ENCODE measurements at regions not wholly inside any gene's neighbourhood (a gene's known extent, or its start where the extent isn't known, plus 50 kb on each side); places are given as distances from the start of the nearest gene placed in this dataset.
"Not testable (repeated sequence)": the region's sequence is repeated elsewhere in the genome, so short reads cannot be mapped to it uniquely, and the experiment has no call there.

DNA sequence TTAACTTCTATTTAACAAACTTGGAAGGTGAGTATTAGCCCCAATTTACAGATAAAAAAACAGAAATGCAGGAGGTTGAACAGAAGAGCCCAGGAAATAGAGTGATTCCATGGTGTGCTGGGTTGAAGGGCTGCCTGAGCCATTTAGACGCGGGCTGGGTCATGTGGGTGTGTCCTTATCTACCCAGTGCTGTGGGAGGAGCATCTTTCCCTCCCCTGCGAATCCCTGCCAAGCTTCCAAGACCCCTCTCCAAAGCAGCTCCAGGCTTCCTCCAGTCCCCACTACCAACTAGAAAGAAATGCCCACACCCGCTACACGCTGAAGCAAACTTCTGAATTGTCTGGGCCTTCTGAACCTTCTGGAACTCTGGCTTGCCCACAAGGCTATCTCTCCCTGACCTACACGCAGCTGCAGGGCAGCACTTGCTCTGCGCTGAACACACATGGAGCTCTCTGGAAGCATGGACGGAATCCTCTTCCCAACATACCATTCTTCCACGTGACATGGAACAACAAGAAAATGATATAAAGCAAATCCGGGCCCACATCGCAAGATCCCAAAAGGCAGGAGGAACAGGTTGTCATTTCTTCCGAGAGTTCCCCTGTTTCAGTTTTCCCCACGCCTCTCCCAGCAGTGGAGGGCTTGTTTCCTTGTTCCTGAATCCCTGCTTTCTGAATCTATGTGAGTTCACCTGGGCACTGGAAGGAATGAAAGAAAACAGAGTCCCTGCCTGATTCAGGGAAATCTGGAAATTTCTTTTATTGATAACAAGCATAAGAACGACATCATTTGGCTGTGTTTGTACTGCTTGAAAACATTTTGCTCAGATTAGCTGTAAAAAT is 562.7 kb upstream of the ID2 start:
- DNase-seq (ENCODE audit: low read depth), result no peak

GRCh38 chr2:8119782-8120505 is 561.9 kb upstream of the ID2 start:
- DNase-seq (ENCODE audit: low read depth), result no peak

DNA sequence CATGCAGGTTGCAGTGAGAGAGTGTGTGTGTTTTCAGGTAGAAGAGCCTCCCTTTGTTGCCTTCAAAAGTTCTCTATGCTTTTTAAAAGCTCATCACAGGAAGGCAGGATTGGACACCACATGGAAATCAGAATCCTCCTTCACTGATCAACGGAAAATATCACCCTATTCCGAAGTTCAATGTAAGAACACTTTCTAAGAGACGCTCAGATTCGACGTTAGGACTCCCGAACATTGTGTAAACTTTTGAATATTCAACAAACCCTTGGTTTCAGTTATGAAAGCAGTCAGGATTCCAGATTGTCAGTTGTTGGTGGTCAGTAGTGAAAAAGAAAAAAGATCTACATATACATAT is 561.4 kb upstream of the ID2 start:
- no peak for DNase-seq (ENCODE audit: low read depth)

DNA sequence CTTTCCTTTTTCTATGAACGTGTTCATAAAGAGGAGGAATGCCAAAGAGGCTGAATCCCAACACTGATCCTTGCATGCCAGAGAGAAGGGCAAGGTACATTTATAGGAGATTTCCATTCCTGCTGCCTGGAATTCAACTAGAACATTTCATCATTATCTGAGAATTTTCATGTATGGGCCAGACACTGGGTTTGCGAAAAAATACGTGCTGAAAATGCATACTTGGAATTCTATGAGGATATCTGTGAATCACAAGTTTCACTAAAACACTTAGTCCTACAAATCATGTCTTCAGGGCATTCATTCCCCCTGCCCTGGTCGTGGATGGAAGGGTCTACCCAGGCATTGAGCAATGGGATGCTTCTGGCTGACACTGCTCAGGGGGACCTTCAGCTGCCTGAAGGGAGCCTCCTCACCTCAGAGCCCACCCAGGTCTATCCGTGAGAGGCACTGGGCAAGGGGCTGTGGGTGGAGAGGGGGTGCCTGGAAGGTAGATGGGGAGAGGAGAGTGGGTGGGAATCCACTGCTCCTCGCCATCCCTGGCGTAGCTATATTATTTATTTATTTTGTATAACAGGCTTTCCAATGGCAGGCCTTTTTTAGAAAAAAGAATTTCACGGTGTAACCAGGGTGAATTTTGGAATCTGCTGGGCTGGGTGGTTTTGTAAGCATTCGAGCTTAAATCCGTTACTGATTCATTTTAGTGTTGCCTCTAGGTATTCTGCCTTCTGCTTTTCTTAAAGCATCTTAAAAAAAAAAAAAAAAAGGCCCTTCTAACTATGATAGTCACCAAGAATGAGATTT is 560.6 kb upstream of the ID2 start:
- no peak for DNase-seq (ENCODE audit: low read depth)

DNA sequence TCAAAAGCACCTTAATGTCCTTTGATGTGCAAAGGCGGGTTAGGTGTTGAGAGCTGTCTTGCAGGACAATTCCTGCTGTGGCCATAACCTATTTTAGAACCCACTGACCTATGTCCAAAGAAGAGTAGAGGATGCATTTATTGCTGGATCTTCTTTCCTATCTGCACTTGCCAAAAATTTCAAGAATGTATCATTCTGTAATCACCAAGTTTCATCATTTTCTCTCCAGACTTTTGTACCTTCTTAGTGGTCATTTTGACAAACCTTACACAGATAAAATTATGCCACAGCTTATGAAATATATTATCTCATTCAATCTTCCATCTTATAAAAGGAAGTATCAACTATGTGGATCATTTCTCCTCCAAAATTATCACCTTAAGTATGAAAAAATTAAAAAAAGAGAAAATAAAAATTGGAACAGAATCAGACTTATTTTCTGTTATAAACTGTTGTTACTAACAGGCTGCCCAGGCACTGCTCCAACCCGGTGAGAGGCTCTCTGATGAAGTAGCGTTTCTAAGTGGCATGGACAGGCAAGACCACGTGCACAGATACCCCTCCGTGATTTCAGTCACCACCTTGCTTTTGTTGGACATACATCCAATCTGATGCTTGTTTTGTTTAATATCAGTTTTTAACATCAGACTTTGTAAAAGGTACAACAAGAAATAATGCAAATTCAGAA is 559.9 kb upstream of the ID2 start:
- no peak for DNase-seq (ENCODE audit: low read depth)

GRCh38 chr2:8122520-8122919 is 559.3 kb upstream of the ID2 start:
- DNase-seq (ENCODE audit: low read depth), result no peak

GRCh38 chr2:8123464-8123863 is 558.4 kb upstream of the ID2 start:
- no peak for DNase-seq (ENCODE audit: low read depth)

DNA sequence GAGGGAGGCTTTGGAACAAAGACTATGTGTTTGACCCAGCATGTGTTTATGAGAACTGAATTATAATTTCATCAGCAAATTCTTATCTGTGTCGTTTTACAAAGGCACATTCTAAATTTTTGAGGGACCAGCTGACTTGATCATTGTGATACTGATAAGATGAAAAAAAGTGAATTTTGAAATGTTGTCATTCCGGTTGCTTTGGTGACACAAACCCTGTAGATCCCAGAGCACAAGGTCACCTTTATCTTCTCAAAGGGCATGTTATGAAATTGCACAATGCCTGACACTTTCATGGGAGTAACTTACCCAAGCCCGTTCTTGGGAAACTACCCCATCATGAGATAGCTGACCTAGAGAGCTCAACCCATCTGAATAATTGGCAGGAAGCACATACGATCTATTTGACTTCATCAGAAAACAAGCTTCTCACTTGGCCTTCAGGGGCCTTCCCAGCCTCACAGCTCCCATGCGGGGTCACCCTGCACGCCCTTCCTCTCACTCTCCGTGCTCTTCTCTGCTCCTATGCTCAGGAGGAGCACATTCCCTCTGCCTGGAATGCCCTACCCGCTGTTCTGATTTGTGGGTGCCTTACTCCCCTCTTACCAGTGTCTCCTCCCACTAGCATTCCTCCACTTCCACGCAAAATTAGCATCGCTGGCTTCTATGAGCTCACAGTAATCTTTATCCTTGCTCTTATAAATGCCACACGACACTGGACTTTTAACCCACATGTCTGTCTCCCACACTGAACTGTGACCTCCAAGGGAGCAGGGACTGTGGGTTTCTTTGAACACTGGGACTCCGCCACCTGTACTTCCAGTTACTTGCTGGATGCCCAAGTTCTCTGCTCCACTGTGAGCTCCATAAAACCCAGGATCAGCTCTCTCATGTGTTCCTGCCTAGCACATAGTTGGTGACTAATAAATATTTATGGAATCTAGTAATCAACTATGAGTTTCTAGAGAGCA is 555.8 kb upstream of the ID2 start:
- DNase-seq (ENCODE audit: low read depth), result no peak

DNA sequence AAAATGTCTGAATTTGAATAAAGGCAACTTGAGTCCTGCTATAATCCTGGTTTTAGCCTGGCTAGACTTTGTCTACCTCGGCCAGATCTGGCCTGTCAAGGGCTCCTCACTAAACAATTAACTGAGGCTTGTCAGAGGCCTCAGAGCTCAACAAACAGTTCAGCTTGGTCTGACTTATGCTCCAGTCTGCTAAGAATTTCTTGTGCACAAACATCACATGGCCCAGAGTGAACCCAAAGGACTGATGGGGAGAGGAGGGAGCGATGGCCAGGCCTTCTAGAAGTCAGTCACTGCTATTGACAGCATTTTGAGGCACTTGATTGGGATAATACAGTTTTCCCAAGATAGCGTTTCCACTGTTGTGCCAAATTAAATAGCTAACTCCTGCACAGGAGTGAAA is 555.1 kb upstream of the ID2 start:
- no peak for DNase-seq (ENCODE audit: low read depth)

GRCh38 chr2:8131423-8131822 is 550.4 kb upstream of the ID2 start:
- not testable (repeated sequence) for DNase-seq (ENCODE audit: low read depth)

DNA sequence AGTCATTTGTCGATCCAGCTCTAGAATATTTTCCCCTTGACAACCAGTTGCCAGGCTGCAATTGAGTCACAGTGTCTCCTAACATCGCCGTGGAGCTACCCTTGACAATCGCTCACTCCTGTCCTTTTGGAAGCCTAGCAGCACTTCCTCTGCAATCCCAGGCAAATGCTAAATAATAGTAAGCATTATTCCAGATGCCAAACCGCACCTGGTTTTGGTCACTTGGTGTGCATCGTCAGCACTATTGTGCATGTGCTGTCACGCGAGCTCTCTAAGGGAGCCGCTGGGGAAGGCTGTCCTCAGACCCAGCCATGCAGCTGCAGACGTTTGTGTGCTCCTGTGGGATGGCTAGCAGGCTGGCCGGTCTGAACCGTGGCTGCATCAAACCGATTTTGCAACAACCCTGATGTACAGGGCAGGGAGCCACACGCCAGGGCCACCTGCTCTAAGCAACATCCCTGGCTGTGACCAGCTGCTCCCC is 549.5 kb upstream of the ID2 start:
- DNase-seq (ENCODE audit: low read depth), result no peak

DNA sequence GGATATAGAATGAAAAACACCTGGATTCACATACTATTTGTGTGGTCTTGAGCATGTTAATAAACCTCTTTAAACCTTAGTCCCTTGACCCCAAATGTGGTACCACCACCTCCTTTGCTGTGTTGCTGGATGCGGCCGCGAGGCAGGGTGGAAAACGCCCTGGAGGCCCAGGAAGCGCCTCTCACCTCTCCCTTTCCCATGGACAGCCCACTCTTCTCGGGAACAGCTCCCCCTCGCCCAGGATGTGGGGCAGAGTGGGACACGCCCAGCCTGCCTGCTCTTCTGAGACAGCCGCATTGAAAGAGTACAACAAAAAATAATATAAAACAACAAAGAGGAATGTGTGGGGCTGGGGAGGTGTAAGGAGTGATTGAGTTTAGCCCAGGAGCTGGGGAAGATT is 549.0 kb upstream of the ID2 start:
- DNase-seq (ENCODE audit: low read depth), result no peak

GRCh38 chr2:8133363-8133762 is 548.5 kb upstream of the ID2 start:
- DNase-seq (ENCODE audit: low read depth), result no peak

GRCh38 chr2:8133913-8134472 is 547.9 kb upstream of the ID2 start:
- DNase-seq (ENCODE audit: low read depth), result no peak

GRCh38 chr2:8134473-8134932 is 547.4 kb upstream of the ID2 start:
- DNase-seq (ENCODE audit: low read depth), result no peak

DNA sequence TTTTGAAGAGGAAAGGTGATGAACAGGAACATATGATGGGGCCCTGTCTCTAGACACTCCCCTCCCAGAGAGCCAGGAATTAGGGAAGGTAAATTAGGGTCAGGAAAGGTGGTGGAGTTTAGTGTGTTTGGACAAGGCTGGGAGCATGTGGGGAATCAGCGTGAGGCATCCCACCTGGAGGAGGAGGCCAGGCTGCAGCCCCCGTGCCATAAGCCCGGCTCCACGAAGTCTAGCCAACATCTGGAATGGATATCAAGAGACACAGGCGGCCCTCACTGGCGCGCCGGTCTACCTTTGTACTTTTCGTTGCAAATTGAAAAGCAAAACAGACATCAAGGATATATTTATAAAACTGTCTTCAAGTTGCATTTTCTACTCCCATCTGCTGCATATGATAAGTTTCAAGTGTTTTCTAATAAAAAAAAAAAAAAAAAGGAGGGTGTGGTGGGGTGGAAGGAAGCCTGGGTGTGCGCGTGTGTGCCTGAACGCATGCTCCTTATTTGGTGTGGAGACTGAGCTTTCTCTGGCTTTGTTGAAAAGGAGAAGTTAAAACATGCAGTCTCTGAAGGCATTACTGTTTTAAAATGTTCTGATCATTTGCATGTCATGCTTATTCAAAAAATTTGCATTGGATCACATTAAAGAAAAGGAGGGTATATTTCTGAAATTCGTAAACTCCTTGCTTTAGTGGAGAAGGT is 546.7 kb upstream of the ID2 start:
- DNase-seq (ENCODE audit: low read depth), result no peak

DNA sequence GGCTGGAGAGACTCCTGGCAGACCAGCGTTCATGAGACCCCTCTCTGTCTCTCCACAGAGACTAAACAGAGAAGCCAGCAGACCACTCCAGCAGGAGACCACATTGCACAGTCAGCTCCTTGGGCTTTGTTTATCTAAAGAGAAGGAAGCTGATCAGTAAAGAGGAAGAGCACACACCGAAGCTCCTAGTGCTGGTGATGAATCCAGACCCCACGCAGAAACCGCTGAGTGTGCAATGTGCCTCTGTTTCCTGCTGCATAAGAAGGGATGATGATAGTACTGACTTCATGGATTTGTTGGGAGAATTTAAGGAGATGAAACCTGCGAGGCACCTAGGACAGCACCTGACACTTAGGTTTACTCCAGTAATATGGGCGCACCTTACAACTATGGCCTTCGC is 544.1 kb upstream of the ID2 start:
- DNase-seq (ENCODE audit: low read depth), result no peak

DNA sequence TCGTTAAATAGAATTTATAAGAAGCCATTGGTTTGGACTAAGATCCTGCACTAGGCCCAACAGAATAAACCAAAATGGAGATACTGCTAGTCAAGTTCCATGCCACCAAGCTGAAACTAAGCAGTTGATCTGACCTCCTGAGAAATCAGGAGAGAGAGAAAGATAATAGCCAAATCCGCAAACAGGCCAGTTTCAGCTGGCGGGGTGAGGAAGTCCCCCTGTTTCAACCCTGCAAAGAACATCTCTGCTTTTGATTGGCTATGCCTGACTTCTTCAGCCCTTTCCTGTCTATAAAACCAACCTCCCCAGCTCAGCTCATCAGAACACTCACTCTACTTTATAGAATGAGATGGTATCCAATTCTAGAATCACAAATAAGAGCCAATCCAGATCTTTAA is 543.3 kb upstream of the ID2 start:
- DNase-seq (ENCODE audit: low read depth), result no peak

DNA sequence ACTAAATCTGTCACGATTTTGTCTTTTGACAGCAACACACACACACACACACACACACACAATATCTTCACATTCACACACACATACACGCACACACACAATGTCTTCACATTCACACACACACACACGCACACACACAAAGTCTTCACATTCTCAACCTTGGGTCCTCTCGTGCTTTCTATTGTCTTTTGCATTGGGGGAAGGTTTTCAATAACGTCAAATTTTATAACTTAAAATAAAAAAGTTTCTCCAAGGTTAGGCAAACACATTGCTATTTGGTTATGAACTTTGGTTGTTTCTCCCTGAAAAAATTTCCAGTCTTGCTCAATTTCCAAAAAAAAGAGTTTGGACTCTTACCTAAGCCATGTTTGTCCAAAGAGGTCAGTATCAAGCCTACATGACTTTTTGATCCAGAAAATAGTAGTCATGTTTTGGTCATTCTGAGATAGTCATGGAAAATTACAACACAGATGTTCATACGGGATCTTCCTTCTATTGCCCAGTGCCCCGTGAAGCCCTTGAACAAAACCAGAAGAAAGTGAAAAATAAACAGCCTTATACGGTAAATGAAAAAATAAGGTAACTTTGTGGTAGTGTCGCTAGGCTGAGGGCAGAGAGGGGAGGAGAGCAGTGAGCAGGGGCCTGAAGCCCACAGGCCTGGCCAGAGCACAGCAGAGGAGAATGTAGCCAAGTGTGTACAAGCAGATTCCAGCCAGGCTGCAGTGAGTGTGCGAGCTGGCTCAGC is 542.8 kb upstream of the ID2 start:
- DNase-seq (ENCODE audit: low read depth), result no peak

Data from activated T-cell treated with anti-CD3 and anti-CD28 coated beads for 1 hour (primary cell).